ENCODE measurements at regions not wholly inside any gene's neighbourhood (a gene's known extent, or its start where the extent isn't known, plus 50 kb on each side); places are given as distances from the start of the nearest gene placed in this dataset.

GRCh38 chr12:93109551-93110203 lies 180.6 kb upstream of the EEA1 start:
- TF ChIP-seq CTCF (conservative IDR thresholded peaks at IDR 0.05; ENCODE audit: low read depth in 2 of 2) (no peak), EZH2 (IDR thresholded peaks at IDR 0.05; ENCODE audit: low read depth, unreplicated experiment) (no peak)
